ENCODE measurements at regions not wholly inside any gene's neighbourhood (a gene's known extent, or its start where the extent isn't known, plus 50 kb on each side); places are given as distances from the start of the nearest gene placed in this dataset.

DNA sequence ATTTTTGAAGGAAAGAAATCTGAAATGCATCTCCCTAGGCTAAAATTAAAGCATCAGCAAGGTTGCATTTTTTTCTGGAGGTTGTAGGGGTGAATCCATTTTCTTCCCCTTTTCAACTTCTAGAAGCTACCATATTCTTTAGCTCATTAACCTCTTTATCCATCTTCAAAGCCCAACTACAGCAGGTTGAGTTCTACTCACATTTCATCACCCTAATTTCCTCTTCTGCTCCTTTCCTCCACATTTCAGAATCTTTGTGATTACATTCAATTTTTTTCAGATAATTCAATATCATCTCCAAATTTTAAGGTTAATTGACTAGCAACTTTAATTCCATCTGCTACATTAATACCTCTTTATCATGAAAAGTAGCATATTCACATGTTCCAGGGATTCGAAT, 2655.7 kb upstream of the PCDH20 start:
- ATAC-seq: no peak
- intact Hi-C loops (cut with DNase I): no loop called here
- 80% methylated on average over 1 of the region's 1 CpG for WGBS

DNA sequence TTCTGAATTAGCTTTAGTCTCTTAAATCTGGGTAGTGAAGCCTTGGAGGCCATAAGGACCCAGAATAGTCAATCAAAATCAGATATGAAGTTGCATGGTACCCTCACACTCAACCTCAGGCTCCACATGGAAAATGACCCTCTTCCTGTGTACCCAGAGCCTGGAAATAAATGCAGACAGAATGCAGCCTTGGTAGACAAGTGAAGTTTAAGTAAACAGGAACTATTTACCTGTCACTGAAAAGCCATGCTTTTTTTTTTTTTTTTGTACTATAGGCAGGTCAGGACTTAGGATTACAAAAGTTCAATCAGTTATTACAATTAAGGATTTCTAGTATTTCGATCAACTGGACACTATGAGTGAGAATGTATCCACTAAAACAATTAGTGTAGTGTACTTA, 2654.2 kb upstream of the PCDH20 start:
- Histone ChIP-seq H3K27me3 (ENCODE audit: control insufficient read depth, insufficient read depth) (no peaks in the 10 kb centered on the region), H3K9me3 (ENCODE audit: control insufficient read depth, low read length) (no peaks in the 10 kb centered on the region), H3K4me3 (ENCODE audit: low read length) (no peak overlapping the region), H3K4me1 (ENCODE audit: control insufficient read depth, insufficient read depth, low read length) (no peaks in the 10 kb centered on the region), H3K27ac (ENCODE audit: low read length) (no peak overlapping the region)
- intact Hi-C loops (cut with DNase I): no loop called here
- ATAC-seq (no peak), DNase-seq (no peak)
- 84% methylated on average over 1 of the region's 1 CpG for WGBS

More for the DNA sequence above, 2655.7 kb upstream of the PCDH20 start:
- no peak overlapping the region for H3K27ac ChIP-seq (ENCODE audit: low read length)
- H3K4me1 ChIP-seq (ENCODE audit: control insufficient read depth, insufficient read depth, low read length): no peaks in the 10 kb centered on the region
- no peak overlapping the region for H3K4me3 ChIP-seq (ENCODE audit: low read length)
- H3K27me3 ChIP-seq (ENCODE audit: control insufficient read depth, insufficient read depth): no peaks in the 10 kb centered on the region
- H3K9me3 ChIP-seq (ENCODE audit: control insufficient read depth, low read length): no peaks in the 10 kb centered on the region
- DNase-seq: no peak

DNA sequence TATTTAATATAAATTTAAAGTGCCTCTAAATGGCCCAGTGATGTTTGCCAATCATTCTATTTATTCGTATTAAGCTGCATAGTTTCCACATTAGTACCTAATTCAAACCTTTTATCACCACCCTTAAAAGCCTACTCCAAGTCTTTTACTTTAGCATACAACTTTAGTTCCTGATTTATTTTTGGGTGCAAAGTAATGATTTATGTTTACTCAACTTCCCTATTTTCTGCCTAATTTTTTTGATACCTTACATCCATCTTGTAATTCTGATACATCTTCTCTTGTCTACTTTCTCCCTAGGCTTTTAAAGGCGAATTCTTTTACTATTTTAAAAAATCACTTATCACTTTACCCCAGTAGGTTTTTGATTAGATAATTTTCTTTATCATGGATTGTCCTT, 2651.1 kb upstream of the PCDH20 start:
- Histone ChIP-seq H3K27ac (ENCODE audit: low read length) (no peak overlapping the region), H3K9me3 (ENCODE audit: control insufficient read depth, low read length) (no peaks in the 10 kb centered on the region), H3K4me1 (ENCODE audit: control insufficient read depth, insufficient read depth, low read length) (no peaks in the 10 kb centered on the region), H3K27me3 (ENCODE audit: control insufficient read depth, insufficient read depth) (no peaks in the 10 kb centered on the region), H3K4me3 (ENCODE audit: low read length) (no peak overlapping the region)
- ATAC-seq (no peak), DNase-seq (no peak)
- WGBS: 68% methylated on average over 2 of the region's 2 CpGs
- intact Hi-C loops (cut with DNase I): no loop called here

DNA sequence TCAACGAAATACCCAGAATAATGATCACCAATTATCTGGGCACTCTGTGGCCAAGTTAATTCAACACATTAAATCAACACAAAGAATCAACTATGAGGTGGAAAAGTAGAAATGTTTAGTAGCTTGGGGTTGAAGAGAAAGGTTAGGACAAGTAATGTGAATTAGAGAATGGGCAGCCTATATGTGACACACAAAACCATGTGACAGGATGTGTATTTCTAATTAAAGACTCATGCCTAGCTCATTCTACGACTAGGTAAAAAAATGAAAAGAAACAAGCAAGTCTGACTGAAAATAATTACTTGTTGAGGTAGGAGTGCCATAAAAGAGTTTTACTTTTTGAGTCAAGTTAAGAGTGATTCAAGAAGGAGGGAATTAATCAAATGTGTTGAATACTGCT, 2646.0 kb upstream of the PCDH20 start:
- 60% methylated on average over 2 of the region's 2 CpGs for WGBS
- Histone ChIP-seq H3K9me3 (ENCODE audit: control insufficient read depth, low read length) (no peaks in the 10 kb centered on the region), H3K27me3 (ENCODE audit: control insufficient read depth, insufficient read depth) (no peaks in the 10 kb centered on the region), H3K27ac (ENCODE audit: low read length) (no peak overlapping the region), H3K4me1 (ENCODE audit: control insufficient read depth, insufficient read depth, low read length) (no peaks in the 10 kb centered on the region), H3K4me3 (ENCODE audit: low read length) (no peak overlapping the region)
- no peak for ATAC-seq
- no peak for DNase-seq
- intact Hi-C loops (cut with DNase I): no loop called here

DNA sequence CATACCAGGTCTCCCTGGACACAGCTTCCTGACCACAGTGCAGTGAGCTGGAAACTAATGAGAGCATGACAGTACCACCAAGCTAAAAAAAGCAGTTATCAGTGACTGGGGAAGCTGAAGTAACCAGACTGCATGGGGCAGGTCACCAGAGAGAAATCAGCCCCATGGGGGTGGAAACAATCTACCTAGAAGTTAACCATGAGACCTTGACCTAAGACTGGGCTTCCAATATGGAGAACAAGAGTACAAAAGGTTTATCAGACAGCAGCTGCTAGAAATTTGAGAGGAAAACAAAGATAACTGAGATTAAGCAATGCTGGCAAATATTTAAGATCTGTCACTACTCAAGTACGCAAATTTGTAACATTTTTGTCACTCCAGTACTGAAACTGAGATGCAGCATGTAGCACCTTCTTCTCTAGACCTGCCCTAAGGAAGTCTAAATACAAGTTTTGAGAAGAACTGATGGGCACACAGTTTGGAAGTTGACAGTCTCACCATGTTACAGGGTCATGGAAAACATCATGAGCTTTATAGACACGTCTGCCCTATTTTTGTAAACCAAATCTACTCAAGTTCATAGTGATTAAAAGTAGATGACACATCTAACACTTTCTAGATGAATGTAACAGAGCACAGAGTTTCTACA, 2641.8 kb upstream of the PCDH20 start:
- H3K27ac ChIP-seq (ENCODE audit: low read length): no peak overlapping the region
- H3K27me3 ChIP-seq (ENCODE audit: control insufficient read depth, insufficient read depth): no peaks in the 10 kb centered on the region
- DNase-seq (no peak), ATAC-seq (no peak)
- H3K9me3 ChIP-seq (ENCODE audit: control insufficient read depth, low read length): no peaks in the 10 kb centered on the region
- no peak overlapping the region for H3K4me3 ChIP-seq (ENCODE audit: low read length)
- no peaks in the 10 kb centered on the region for H3K4me1 ChIP-seq (ENCODE audit: control insufficient read depth, insufficient read depth, low read length)
- 58% methylated on average over 2 of the region's 2 CpGs for WGBS
- intact Hi-C loops (cut with DNase I): no loop called here

DNA sequence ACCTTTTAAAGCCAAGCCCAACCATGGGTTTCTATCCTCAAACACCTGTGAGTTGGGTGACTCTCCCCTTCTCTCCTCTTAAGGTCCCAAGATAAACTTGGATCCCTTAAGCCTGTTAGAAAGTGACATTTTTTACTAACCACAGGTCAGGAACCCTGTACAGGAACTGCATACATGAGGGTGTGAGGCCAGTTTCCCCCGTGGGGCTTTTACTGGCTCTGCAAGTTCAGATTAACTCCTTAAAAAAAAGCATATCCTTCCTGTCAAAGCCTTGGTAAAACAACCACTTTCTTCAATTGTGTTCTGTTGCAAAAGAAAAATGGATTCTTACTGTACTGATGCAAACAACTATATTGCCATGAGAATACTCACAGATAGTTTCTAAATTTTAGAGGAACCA, 2638.7 kb upstream of the PCDH20 start:
- Histone ChIP-seq H3K27ac (ENCODE audit: low read length) (no peak overlapping the region), H3K9me3 (ENCODE audit: control insufficient read depth, low read length) (no peaks in the 10 kb centered on the region), H3K4me1 (ENCODE audit: control insufficient read depth, insufficient read depth, low read length) (no peaks in the 10 kb centered on the region), H3K4me3 (ENCODE audit: low read length) (no peak overlapping the region), H3K27me3 (ENCODE audit: control insufficient read depth, insufficient read depth) (no peaks in the 10 kb centered on the region)
- intact Hi-C loops (cut with DNase I): no loop called here
- DNase-seq (no peak), ATAC-seq (no peak)
- 18% methylated on average over 1 of the region's 1 CpG for WGBS

DNA sequence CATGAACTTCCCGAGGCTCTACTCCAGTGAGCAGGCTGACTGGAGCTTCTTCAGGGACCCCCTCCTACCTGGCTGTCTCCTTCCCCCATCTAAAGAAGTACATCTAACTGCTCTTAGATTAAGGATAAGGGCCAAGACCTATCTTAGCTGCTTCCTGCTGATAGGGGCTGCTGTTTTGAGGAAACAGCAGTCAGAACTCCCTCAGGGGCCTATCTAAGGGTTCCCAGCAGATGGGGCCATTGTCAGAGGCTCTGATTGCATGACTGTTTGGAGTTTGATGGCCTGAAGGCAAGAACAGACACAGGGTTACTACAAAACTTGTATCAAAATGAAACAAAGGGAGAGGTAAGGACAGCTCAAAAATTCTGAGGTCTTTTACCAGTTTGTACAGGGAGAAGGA, 2636.9 kb upstream of the PCDH20 start:
- ATAC-seq: no peak
- Histone ChIP-seq H3K4me1 (ENCODE audit: control insufficient read depth, insufficient read depth, low read length) (no peaks in the 10 kb centered on the region), H3K4me3 (ENCODE audit: low read length) (no peak overlapping the region), H3K27me3 (ENCODE audit: control insufficient read depth, insufficient read depth) (no peaks in the 10 kb centered on the region), H3K9me3 (ENCODE audit: control insufficient read depth, low read length) (no peaks in the 10 kb centered on the region), H3K27ac (ENCODE audit: low read length) (no peak overlapping the region)
- no peak for DNase-seq
- intact Hi-C loops (cut with DNase I): no loop called here
- 64% methylated on average over 1 of the region's 1 CpG for WGBS

DNA sequence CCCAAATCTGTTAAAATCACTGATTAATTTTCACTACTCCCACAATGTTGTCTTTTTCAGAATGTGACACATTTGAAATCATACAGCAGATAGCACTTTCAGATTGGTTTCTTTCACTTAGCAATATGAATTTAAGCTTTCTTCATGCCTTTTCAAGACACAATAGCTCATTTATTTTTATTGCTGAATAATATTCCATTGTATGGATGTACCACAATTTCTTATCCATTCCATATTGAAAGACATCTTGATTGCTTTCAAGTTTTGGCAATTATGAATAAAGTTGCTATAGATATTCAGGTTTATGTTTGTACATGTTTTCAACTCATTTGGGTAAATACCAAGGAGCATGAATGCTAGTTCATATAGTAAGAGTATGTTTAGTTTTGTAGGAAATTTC, 2635.6 kb upstream of the PCDH20 start:
- H3K4me3 ChIP-seq (ENCODE audit: low read length): no peak overlapping the region
- H3K27ac ChIP-seq (ENCODE audit: low read length): no peak overlapping the region
- ATAC-seq (no peak), DNase-seq (no peak)
- intact Hi-C loops (cut with DNase I): no loop called here
- no peaks in the 10 kb centered on the region for H3K4me1 ChIP-seq (ENCODE audit: control insufficient read depth, insufficient read depth, low read length)
- H3K27me3 ChIP-seq (ENCODE audit: control insufficient read depth, insufficient read depth): no peaks in the 10 kb centered on the region
- H3K9me3 ChIP-seq (ENCODE audit: control insufficient read depth, low read length): no peaks in the 10 kb centered on the region

DNA sequence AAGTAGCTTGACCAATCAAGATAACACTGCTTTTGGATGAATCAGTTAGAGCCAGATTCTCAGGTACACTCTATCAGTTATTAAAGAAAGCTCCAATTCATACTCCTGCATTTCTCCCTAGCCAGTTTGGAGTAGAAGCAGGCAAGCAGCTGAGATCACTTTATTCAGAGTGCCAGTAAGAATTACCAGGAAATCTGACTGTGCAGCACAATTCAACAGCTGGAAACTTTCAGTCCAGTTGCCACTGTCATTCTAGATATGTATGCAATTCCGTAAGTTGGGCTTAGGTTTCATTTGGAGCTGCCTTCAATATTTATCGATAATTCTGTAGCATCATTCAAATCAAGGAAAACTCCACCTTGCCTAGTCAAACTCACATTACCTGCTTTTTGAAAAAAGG, 2625.6 kb upstream of the PCDH20 start:
- no peaks in the 10 kb centered on the region for H3K27me3 ChIP-seq (ENCODE audit: control insufficient read depth, insufficient read depth)
- 41% methylated on average over 2 of the region's 2 CpGs for WGBS
- no peak overlapping the region for H3K4me3 ChIP-seq (ENCODE audit: low read length)
- ATAC-seq (no peak), DNase-seq (no peak)
- no peak overlapping the region for H3K27ac ChIP-seq (ENCODE audit: low read length)
- no peaks in the 10 kb centered on the region for H3K4me1 ChIP-seq (ENCODE audit: control insufficient read depth, insufficient read depth, low read length)
- H3K9me3 ChIP-seq (ENCODE audit: control insufficient read depth, low read length): no peaks in the 10 kb centered on the region
- intact Hi-C loops (cut with DNase I): no loop called here

DNA sequence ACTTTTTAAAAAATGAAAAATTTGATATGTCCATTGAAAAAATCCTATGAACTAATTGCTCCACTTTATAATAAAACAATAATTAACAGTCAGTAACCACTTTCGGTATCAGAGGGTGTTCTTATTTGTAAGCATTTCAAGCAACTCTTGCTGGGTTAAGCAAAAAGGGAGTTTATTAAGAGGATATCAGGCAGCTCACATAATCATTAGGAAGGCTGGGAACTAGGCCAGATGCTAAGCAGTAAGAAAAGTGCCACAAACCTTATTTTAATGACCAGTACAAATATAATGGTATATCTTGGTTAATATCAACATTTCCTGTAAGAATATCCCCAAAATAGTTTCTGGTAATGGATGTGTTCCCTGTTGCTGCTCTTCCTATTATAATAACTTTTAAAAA, 2618.3 kb upstream of the PCDH20 start:
- 73% methylated on average over 1 of the region's 1 CpG for WGBS
- ATAC-seq: no peak
- DNase-seq: no peak
- H3K9me3 ChIP-seq (ENCODE audit: control insufficient read depth, low read length): no peaks in the 10 kb centered on the region
- no peaks in the 10 kb centered on the region for H3K4me1 ChIP-seq (ENCODE audit: control insufficient read depth, insufficient read depth, low read length)
- intact Hi-C loops (cut with DNase I): no loop called here
- no peaks in the 10 kb centered on the region for H3K27me3 ChIP-seq (ENCODE audit: control insufficient read depth, insufficient read depth)
- H3K4me3 ChIP-seq (ENCODE audit: low read length): no peak overlapping the region
- H3K27ac ChIP-seq (ENCODE audit: low read length): no peak overlapping the region

DNA sequence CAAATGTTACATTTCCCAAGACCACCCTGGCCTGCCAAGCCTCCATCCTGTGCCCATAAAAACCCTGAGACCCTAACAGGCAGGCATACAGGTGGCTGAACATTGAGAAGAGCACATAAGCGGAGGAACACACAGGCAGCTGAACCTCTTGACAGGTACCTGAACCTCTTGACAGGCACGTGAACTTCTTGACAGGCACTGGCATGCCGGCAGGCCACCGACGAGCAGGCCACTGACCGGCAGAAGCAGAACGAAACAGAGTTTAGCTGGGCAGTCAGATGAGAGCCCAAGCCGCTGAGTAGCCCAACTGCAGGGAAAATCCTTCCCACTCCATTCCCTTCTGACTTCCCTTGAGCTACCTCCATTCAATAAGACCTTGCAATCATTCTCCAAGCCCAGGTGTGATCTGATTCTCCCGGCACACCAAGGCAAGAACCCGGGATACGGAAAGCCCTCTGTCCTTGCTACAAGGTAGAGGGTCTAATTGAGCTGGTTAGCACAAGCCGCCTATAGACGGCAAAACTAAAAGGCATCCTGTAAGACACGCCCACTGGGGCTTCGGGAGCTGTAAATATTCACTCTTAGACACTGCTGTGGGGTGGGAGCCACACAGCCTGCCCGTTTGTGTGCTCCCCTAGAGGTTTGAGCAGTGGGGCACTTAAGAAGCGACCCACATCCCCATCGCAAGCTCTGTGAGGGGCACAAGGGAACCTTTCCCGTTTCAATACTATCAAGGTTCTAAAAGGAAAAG, 2613.9 kb upstream of the PCDH20 start:
- intact Hi-C loops (cut with DNase I): no loop called here
- H3K4me1 ChIP-seq (ENCODE audit: control insufficient read depth, insufficient read depth, low read length): no peaks in the 10 kb centered on the region
- no peaks in the 10 kb centered on the region for H3K27me3 ChIP-seq (ENCODE audit: control insufficient read depth, insufficient read depth)
- H3K4me3 ChIP-seq (ENCODE audit: low read length): no peak overlapping the region
- WGBS: 79% methylated on average over 19 of the region's 19 CpGs
- ATAC-seq (no peak), DNase-seq (no peak)
- no peaks in the 10 kb centered on the region for H3K9me3 ChIP-seq (ENCODE audit: control insufficient read depth, low read length)
- no peak overlapping the region for H3K27ac ChIP-seq (ENCODE audit: low read length)

DNA sequence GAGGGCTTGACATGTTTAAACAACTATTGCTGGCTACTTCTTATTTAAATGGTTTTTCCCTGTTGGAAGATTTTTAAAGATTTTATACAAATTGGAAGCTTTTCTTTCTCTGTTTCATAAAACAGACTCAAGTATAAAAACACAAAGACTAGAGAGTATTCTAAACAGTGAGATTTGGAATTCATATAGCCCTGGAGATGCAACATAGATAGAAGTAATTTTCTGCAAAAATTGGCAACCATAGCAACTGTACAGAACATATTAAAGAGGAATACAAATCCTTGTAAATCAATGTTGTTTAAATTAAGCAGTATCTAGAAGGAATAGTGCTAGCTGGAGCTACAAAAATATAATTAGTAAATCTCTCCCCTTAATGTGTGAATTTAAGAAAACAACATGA, 2612.9 kb upstream of the PCDH20 start:
- no peak overlapping the region for H3K27ac ChIP-seq (ENCODE audit: low read length)
- H3K9me3 ChIP-seq (ENCODE audit: control insufficient read depth, low read length): no peaks in the 10 kb centered on the region
- no peaks in the 10 kb centered on the region for H3K4me1 ChIP-seq (ENCODE audit: control insufficient read depth, insufficient read depth, low read length)
- intact Hi-C loops (cut with DNase I): no loop called here
- ATAC-seq: no peak
- H3K4me3 ChIP-seq (ENCODE audit: low read length): no peak overlapping the region
- no peak for DNase-seq
- no peaks in the 10 kb centered on the region for H3K27me3 ChIP-seq (ENCODE audit: control insufficient read depth, insufficient read depth)
